Duodenal mucosa (tissue), 2 donors: ENCODE measurements at regions not wholly inside any gene's neighbourhood (a gene's known extent, or its start where the extent isn't known, plus 50 kb on each side); places are given as distances from the start of the nearest gene placed in this dataset.

Experiments
- H3K27ac ChIP-seq: one replicate; pipeline ENCODE4 v1.7.0; 2013; ENCODE audit warnings: low read depth, low read length
- H3K27me3 ChIP-seq, 2 donors: one replicate each; pipeline ENCODE4 v1.7.0; 2013; ENCODE audit warnings: low read length in 2 of 2, control low read depth in 1 of 2; ENCODE audit not compliant: insufficient read depth in 2 of 2, control insufficient read depth in 1 of 2
- H3K36me3 ChIP-seq, 2 donors: one replicate each; pipeline ENCODE4 v1.7.0; 2013; ENCODE audit warnings: low read length in 2 of 2, control low read depth in 1 of 2; ENCODE audit not compliant: insufficient read depth in 2 of 2, control insufficient read depth in 1 of 2
- H3K4me1 ChIP-seq, 2 donors: one replicate each; pipeline ENCODE4 v1.7.0; 2013; ENCODE audit warnings: low read length in 2 of 2, control low read depth in 1 of 2; ENCODE audit not compliant: insufficient read depth in 2 of 2, control insufficient read depth in 1 of 2
- H3K4me3 ChIP-seq, 2 donors: one replicate each; pipeline ENCODE4 v1.7.0; 2013; ENCODE audit warnings: low read length in 2 of 2, low read depth in 1 of 2
- H3K9ac ChIP-seq, 2 donors: one replicate each; pipeline ENCODE4 v1.7.0; 2013; ENCODE audit warnings: low read length in 2 of 2, low read depth in 1 of 2
- H3K9me3 ChIP-seq, 2 donors: one replicate each; pipeline ENCODE4 v1.7.0; 2013; ENCODE audit warnings: low read length in 2 of 2, control low read depth in 1 of 2; ENCODE audit not compliant: control insufficient read depth in 1 of 2

DNA sequence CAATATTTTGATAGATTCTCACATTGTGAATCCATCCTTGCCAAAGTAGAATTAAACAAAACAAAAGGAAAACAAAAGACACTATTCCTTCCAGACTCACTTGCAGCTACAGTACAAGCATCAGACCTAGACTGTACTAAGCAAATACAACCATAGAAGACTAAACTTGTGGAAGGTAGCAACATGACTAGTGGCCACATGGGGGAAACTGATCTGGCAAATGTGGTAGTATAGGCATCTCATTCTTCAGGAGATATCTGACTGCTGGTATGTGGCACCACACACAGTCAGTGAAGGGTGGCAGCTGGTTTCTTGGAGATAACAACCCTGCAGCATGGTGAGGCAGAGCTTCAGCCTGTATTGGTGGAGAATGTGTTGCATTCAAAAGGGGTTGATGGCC lies 81.0 kb upstream of the ACVR2A start:
- no peak overlapping the region for H3K27ac ChIP-seq
- peaks cover 0 to 6% of the 10 kb centered on the region in 2 donors for H3K4me1 ChIP-seq
- H3K9me3 ChIP-seq, result no peaks in the 10 kb centered on the region
- no peak overlapping the region for H3K9ac ChIP-seq
- H3K27me3 ChIP-seq, result no peaks in the 10 kb centered on the region
- H3K4me3 ChIP-seq, result no peak overlapping the region
- H3K36me3 ChIP-seq, result no peaks in the 10 kb centered on the region

DNA sequence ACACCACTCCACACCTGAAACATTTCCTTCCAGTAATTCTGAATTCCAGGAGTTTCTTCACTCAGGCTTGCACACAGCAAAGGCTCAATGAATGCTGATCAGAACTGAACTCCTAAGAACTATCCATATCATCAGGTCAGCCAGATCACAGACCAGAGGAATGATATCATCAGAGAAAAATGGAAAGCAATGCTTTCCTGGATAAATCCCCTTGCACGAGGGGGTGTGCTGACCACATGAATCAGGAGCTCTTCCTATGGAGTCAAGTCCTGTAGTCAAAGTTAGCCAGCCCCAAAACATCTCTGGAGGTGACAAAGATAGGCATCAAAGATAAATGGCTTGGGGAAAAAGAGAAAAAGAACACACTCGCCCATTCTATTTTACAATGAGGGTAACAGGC lies 83.8 kb upstream of the ACVR2A start:
- no peak overlapping the region for H3K27ac ChIP-seq
- no peaks in the 10 kb centered on the region for H3K36me3 ChIP-seq
- H3K4me3 ChIP-seq, result peak overlapping the region in 1 of 2 donors; percentile 2
- H3K27me3 ChIP-seq, result no peaks in the 10 kb centered on the region
- peaks cover 0 to 6% of the 10 kb centered on the region in 2 donors for H3K4me1 ChIP-seq
- H3K9ac ChIP-seq, result no peak overlapping the region
- H3K9me3 ChIP-seq, result no peaks in the 10 kb centered on the region

DNA sequence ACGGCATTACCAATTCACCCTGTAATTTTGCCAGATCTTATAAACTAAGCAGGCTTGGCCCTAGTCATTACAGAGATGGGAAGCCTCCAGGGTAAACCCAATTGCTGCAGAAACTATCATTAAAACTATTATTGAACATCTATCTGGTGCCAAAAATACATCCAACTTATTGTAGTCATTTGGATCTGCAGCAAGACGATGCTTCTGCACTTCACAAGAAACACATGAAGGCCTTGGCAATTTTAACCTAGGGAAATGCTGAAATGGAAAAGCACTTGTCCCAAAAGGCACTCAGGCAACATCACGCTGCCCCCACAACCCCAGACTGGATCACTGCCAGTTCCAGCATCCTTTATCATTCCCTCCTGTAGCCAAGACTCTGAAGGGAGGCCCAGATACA lies 85.3 kb upstream of the ACVR2A start:
- Histone ChIP-seq H3K27me3 (no peaks in the 10 kb centered on the region), H3K9ac (no peak overlapping the region), H3K9me3 (no peaks in the 10 kb centered on the region), H3K4me3 (no peak overlapping the region), H3K27ac (no peak overlapping the region), H3K4me1 (peaks cover 0 to 6% of the 10 kb centered on the region in 2 donors), H3K36me3 (no peaks in the 10 kb centered on the region)

DNA sequence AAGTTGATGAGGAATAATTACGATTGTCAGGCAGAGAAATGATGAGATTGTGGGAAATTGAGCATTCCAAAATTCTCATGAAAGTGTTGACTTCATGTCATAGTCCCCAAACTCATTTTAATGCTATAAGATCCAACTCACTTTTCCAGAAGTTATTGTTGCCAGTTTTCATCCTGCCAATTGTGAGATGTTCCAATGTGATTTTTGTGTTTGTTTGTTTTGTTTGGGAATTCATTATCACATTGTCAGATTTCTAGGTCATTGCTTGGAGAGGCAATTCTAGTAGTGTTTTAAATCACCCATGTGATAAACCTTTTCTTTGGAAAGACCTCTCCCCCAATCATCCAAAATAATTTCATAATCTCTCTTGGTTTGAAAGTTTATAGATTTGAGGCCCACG lies 86.0 kb upstream of the ACVR2A start:
- H3K4me1 ChIP-seq, result peaks cover 0 to 6% of the 10 kb centered on the region in 2 donors
- H3K4me3 ChIP-seq, result no peak overlapping the region
- H3K9me3 ChIP-seq, result no peaks in the 10 kb centered on the region
- H3K9ac ChIP-seq, result no peak overlapping the region
- no peaks in the 10 kb centered on the region for H3K36me3 ChIP-seq
- no peak overlapping the region for H3K27ac ChIP-seq
- H3K27me3 ChIP-seq, result peaks cover 0 to 3% of the 10 kb centered on the region in 2 donors

DNA sequence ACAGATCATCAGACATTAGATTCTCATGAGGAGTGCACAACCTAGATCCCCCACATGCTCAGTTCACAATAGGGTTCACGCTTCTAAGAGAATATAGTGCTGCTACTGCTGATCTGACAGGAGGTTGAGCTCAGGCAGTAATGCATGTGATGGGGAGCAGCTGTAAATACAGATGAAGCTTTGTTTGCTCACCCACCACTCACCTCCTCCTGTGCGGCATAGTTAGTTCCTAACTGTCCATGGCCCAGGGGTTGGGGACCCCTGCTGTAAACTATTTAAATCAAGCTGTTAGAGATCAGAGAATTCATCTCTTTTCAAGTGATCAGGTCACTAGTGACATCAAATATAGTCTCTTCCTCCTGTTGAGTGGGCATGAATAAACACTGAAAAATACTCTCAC lies 88.8 kb upstream of the ACVR2A start:
- H3K27ac ChIP-seq, result no peak overlapping the region
- H3K27me3 ChIP-seq, result peaks cover 0 to 4% of the 10 kb centered on the region in 2 donors
- H3K4me3 ChIP-seq, result no peak overlapping the region
- no peaks in the 10 kb centered on the region for H3K9me3 ChIP-seq
- no peaks in the 10 kb centered on the region for H3K36me3 ChIP-seq
- no peak overlapping the region for H3K9ac ChIP-seq
- peaks cover 0 to 2% of the 10 kb centered on the region in 2 donors for H3K4me1 ChIP-seq

DNA sequence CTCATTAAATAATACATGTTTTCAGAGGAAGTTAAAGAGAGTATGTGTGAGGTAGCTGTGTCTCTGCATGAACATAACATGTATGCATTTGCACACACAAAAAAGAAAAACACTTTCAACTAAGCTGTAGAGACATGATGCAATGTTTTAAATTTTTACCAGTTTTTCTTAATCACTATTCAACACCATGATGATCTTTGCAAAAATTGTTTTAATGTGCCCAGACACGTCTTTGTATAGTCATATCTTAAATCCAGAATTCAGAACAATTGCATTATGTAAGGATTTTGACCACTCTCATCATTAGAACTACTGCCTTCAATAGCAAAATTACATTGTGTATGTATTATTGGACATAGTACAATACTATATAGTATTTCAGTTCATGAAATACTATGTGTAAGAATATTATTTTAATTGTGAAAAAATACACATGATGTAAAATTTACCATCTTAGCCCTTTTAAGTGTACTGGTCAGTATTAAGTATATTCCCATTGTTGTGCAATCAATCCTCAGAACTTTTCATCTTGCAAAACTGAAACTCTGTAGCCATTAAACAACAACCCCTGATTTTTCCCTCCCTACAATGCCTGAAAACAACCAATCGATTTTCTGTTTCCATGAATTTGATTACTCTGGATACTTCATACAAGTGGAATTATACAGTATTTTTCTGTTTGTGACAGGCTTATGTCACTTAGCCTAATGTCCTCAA lies 104.5 kb upstream of the ACVR2A start:
- H3K36me3 ChIP-seq, result no peaks in the 10 kb centered on the region
- H3K4me3 ChIP-seq, result no peak overlapping the region
- H3K4me1 ChIP-seq, result no peaks in the 10 kb centered on the region
- no peaks in the 10 kb centered on the region for H3K9me3 ChIP-seq
- H3K9ac ChIP-seq, result no peak overlapping the region
- H3K27ac ChIP-seq, result no peak overlapping the region
- H3K27me3 ChIP-seq, result no peaks in the 10 kb centered on the region

DNA sequence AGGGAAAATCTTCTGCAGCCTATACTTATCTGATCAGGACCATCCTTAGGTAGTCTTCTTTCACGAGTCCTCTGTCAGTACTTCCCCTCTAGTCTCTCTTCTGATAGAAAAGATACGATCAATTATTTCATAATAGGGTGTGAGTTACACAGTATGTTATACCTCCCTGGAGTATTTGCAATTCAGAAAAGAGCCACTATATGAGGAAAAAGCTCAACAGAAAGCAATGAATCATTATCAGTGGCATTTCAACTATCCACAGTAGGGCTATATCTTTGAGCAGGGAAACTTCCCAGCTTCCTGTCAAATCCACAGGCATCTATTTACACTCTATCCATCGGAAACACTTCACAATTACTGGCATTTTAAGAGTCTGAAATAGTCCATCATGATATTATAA lies 105.3 kb upstream of the ACVR2A start:
- H3K27me3 ChIP-seq, result no peaks in the 10 kb centered on the region
- H3K27ac ChIP-seq, result no peak overlapping the region
- H3K9me3 ChIP-seq, result no peaks in the 10 kb centered on the region
- no peaks in the 10 kb centered on the region for H3K36me3 ChIP-seq
- no peak overlapping the region for H3K4me3 ChIP-seq
- no peak overlapping the region for H3K9ac ChIP-seq
- H3K4me1 ChIP-seq, result no peaks in the 10 kb centered on the region

DNA sequence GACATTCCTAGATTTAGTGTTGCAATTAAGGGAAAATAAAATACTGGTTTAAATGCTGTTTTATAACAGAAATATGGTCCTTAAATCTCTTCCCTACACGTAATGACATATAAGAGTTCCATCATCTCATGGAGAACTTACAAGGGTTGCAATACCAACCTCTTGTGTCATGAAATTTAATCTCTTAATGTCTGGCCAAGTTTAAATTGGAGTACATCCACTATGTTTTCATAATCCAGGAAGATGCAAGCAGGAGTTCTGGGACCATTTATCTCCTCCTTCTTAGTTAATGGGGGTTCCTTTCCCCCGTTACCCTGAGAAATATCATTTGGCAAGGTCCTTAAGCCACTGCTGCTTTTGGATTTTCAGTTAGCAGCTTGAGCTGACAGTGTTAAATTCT lies 126.0 kb upstream of the ACVR2A start:
- no peaks in the 10 kb centered on the region for H3K4me1 ChIP-seq
- no peaks in the 10 kb centered on the region for H3K9me3 ChIP-seq
- no peak overlapping the region for H3K27ac ChIP-seq
- no peaks in the 10 kb centered on the region for H3K27me3 ChIP-seq
- no peak overlapping the region for H3K9ac ChIP-seq
- H3K36me3 ChIP-seq, result no peaks in the 10 kb centered on the region
- H3K4me3 ChIP-seq, result no peak overlapping the region

DNA sequence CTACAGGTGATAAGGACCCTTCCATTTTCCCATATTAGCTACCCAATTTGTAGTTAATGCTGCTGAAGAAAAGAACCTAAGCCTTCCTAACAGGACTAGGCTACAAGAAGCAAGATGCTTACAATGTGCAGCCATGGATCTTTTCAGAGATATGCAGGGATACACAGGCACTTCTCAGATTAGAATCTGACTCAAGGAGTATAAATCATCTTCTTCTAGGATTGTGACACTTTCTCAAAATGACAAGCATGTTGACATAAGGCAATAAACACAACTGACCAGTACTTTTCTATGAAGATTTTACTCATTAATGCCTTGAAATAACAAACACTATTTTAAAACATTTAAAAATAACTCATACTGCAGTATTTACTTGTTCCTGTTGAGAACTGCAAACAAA lies 127.9 kb upstream of the ACVR2A start:
- no peaks in the 10 kb centered on the region for H3K36me3 ChIP-seq
- no peaks in the 10 kb centered on the region for H3K27me3 ChIP-seq
- no peak overlapping the region for H3K9ac ChIP-seq
- H3K4me1 ChIP-seq, result no peaks in the 10 kb centered on the region
- H3K4me3 ChIP-seq, result no peak overlapping the region
- H3K9me3 ChIP-seq, result no peaks in the 10 kb centered on the region
- no peak overlapping the region for H3K27ac ChIP-seq

DNA sequence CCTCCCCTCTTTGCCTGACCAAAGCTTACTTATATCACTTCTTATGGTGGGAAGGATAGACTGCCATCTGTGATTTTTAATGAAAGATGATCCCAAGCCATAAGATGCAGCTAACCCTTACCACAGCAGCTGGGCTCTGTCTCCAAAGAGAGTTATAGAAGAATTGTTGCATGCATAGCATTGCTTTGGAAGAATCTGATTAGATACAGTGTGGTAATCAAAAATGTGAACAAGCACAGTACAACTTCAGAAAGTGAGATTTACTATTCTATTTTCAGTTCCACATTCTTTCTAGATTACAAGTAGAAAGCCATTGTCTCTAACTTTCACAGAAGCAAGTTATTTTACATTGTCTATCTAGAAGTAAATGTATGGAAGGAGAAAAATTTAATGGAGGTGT lies 129.0 kb upstream of the ACVR2A start:
- Histone ChIP-seq H3K36me3 (no peaks in the 10 kb centered on the region), H3K27me3 (no peaks in the 10 kb centered on the region), H3K9me3 (no peaks in the 10 kb centered on the region), H3K27ac (no peak overlapping the region), H3K9ac (no peak overlapping the region), H3K4me3 (no peak overlapping the region), H3K4me1 (no peaks in the 10 kb centered on the region)

DNA sequence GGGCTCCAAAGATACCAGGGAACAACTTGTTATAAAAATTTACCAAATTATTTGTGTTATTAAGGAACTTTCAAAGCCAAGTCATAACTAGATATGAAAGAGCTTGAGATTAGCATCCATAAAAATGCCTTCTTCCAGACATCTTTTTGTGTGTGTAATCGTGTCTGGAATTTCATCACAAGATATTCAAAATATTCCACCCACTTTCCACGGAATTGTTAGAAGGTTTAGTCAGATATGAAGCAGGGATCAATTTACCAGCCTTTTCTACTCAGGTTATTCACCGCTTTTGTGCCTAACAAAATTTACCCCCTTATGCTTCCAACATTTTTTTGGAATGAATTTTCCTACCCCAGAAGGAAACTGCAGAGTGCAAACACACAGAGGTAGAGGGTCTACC lies 130.2 kb upstream of the ACVR2A start:
- no peak overlapping the region for H3K27ac ChIP-seq
- no peak overlapping the region for H3K9ac ChIP-seq
- no peaks in the 10 kb centered on the region for H3K27me3 ChIP-seq
- H3K36me3 ChIP-seq, result no peaks in the 10 kb centered on the region
- no peak overlapping the region for H3K4me3 ChIP-seq
- H3K9me3 ChIP-seq, result no peaks in the 10 kb centered on the region
- no peaks in the 10 kb centered on the region for H3K4me1 ChIP-seq
